ENCODE measurements at regions not wholly inside any gene's neighbourhood (a gene's known extent, or its start where the extent isn't known, plus 50 kb on each side); places are given as distances from the start of the nearest gene placed in this dataset.

DNA sequence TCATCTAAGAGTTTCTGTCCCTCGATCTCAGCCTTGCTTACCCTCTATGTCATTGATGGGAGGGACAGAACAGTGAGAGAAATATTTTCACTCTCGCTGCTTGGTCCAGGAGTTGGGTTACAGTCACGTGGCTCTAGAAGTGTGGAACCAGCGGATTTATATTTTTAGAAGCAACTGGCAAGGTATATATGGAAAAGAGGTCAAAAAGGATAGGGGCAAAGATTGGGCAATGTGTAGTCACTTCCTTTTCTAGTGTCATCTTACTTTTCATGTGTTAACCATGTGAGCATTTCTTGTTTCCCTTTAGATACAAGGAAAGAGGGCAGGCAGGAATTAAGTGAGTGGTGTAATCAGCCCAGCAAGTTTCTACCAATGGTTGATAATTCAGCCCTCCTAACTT, 111.5 kb upstream of the ZNF366 start:
- TF ChIP-seq NFRKB (IDR thresholded peaks at IDR 0.05) (no peak), FOXM1 (IDR thresholded peaks at IDR 0.05; ENCODE audit: borderline replicate concordance) (no peak), BHLHE40 (IDR thresholded peaks at IDR 0.05; ENCODE audit: borderline replicate concordance) (no peak), FOXA1 (IDR thresholded peaks at IDR 0.05) (no peak), TARDBP (IDR thresholded peaks at IDR 0.05) (no peak), SUZ12 (IDR thresholded peaks at IDR 0.05) (no peak)
- TF ChIP-seq, protein P1, sequence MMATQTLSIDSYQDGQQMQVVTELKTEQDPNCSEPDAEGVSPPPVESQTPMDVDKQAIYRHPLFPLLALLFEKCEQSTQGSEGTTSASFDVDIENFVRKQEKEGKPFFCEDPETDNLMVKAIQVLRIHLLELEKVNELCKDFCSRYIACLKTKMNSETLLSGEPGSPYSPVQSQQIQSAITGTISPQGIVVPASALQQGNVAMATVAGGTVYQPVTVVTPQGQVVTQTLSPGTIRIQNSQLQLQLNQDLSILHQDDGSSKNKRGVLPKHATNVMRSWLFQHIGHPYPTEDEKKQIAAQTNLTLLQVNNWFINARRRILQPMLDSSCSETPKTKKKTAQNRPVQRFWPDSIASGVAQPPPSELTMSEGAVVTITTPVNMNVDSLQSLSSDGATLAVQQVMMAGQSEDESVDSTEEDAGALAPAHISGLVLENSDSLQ (IDR thresholded peaks at IDR 0.05): no peak

All from HEK293T (cell line).